ENCODE measurements at regions not wholly inside any gene's neighbourhood (a gene's known extent, or its start where the extent isn't known, plus 50 kb on each side); places are given as distances from the start of the nearest gene placed in this dataset.
"Not testable (repeated sequence)": the region's sequence is repeated elsewhere in the genome, so short reads cannot be mapped to it uniquely, and the experiment has no call there.

GRCh38 chr6:140540743-140541142 lies 1166.3 kb upstream of the CITED2 start:
- H3K9me3 Mint-ChIP-seq, result no peaks in the 10 kb centered on the region

GRCh38 chr6:140538926-140539325 lies 1164.5 kb upstream of the CITED2 start:
- no peaks in the 10 kb centered on the region for H3K4me1 Mint-ChIP-seq
- DNase-seq (ENCODE audit: low spot score in 2 of 2), result no peak
- no peak overlapping the region for H3K27ac Mint-ChIP-seq
- no peaks in the 10 kb centered on the region for H3K9me3 Mint-ChIP-seq
- H3K4me3 Mint-ChIP-seq, result no peak overlapping the region
- H3K36me3 Mint-ChIP-seq, result no peaks in the 10 kb centered on the region
- ATAC-seq, result no peak

More at GRCh38 chr6:140540743-140541142, 1166.3 kb upstream of the CITED2 start:
- Mint-ChIP-seq H3K4me3 (no peak overlapping the region), H3K27ac (no peak overlapping the region), H3K36me3 (no peaks in the 10 kb centered on the region), H3K4me1 (no peaks in the 10 kb centered on the region)
- no peak for DNase-seq (ENCODE audit: low spot score in 2 of 2)
- ATAC-seq, result no peak

GRCh38 chr6:140537834-140538705 lies 1163.6 kb upstream of the CITED2 start:
- H3K9me3 Mint-ChIP-seq, result no peaks in the 10 kb centered on the region
- ATAC-seq (no peak), DNase-seq (ENCODE audit: low spot score in 2 of 2) (no peak)
- no peak overlapping the region for H3K27ac Mint-ChIP-seq
- H3K36me3 Mint-ChIP-seq, result no peaks in the 10 kb centered on the region
- H3K4me3 Mint-ChIP-seq, result no peak overlapping the region
- no peaks in the 10 kb centered on the region for H3K4me1 Mint-ChIP-seq

GRCh38 chr6:140537211-140537610 lies 1162.8 kb upstream of the CITED2 start:
- H3K4me3 Mint-ChIP-seq, result no peak overlapping the region
- peaks cover 3% of the 10 kb centered on the region for H3K9me3 Mint-ChIP-seq
- no peak overlapping the region for H3K27ac Mint-ChIP-seq
- DNase-seq (ENCODE audit: low spot score in 2 of 2), result no peak
- H3K4me1 Mint-ChIP-seq, result no peaks in the 10 kb centered on the region
- ATAC-seq, result no peak
- H3K36me3 Mint-ChIP-seq, result no peaks in the 10 kb centered on the region

GRCh38 chr6:140535511-140535910 lies 1161.1 kb upstream of the CITED2 start:
- Mint-ChIP-seq H3K27ac (no peak overlapping the region), H3K36me3 (no peaks in the 10 kb centered on the region)
- ATAC-seq, result no peak

GRCh38 chr6:140533526-140533925 lies 1159.1 kb upstream of the CITED2 start:
- Mint-ChIP-seq H3K9me3 (peaks cover 3% of the 10 kb centered on the region), H3K4me3 (no peak overlapping the region), H3K27ac (no peak overlapping the region), H3K4me1 (no peaks in the 10 kb centered on the region), H3K36me3 (no peaks in the 10 kb centered on the region)
- ATAC-seq (no peak), DNase-seq (ENCODE audit: low spot score in 2 of 2) (no peak)

More at GRCh38 chr6:140535511-140535910, 1161.1 kb upstream of the CITED2 start:
- no peaks in the 10 kb centered on the region for H3K4me1 Mint-ChIP-seq
- no peak overlapping the region for H3K4me3 Mint-ChIP-seq
- DNase-seq (ENCODE audit: low spot score in 2 of 2), result no peak
- H3K9me3 Mint-ChIP-seq, result peaks cover 3% of the 10 kb centered on the region

- no peak for ATAC-seq
- Mint-ChIP-seq H3K4me1 (no peaks in the 10 kb centered on the region), H3K36me3 (no peaks in the 10 kb centered on the region), H3K4me3 (no peak overlapping the region), H3K27ac (no peak overlapping the region), H3K9me3 (no peaks in the 10 kb centered on the region)
- DNase-seq (ENCODE audit: low spot score in 2 of 2), result no peak
These were observed 1130.3 kb upstream of the CITED2 start for GRCh38 chr6:140504776-140505175.

- Mint-ChIP-seq H3K36me3 (no peaks in the 10 kb centered on the region), H3K4me1 (no peaks in the 10 kb centered on the region), H3K9me3 (no peaks in the 10 kb centered on the region), H3K4me3 (no peak overlapping the region), H3K27ac (no peak overlapping the region)
- DNase-seq (ENCODE audit: low spot score in 2 of 2), result no peak
- ATAC-seq, result no peak
These were observed 1126.4 kb upstream of the CITED2 start for GRCh38 chr6:140500849-140501248.

- no peak overlapping the region for H3K4me3 Mint-ChIP-seq
- no peak overlapping the region for H3K27ac Mint-ChIP-seq
- H3K4me1 Mint-ChIP-seq, result no peaks in the 10 kb centered on the region
- ATAC-seq (no peak), DNase-seq (ENCODE audit: low spot score in 2 of 2) (no peak)
- H3K9me3 Mint-ChIP-seq, result no peaks in the 10 kb centered on the region
- no peaks in the 10 kb centered on the region for H3K36me3 Mint-ChIP-seq
These were observed 1125.2 kb upstream of the CITED2 start for GRCh38 chr6:140499607-140500006.

- Mint-ChIP-seq H3K4me1 (no peaks in the 10 kb centered on the region), H3K36me3 (no peaks in the 10 kb centered on the region), H3K27ac (no peak overlapping the region), H3K4me3 (no peak overlapping the region), H3K9me3 (no peaks in the 10 kb centered on the region)
- ATAC-seq (no peak), DNase-seq (ENCODE audit: low spot score in 2 of 2) (no peak)
These were observed 1120.1 kb upstream of the CITED2 start for GRCh38 chr6:140494321-140495108.

- H3K4me1 Mint-ChIP-seq; H3K36me3 Mint-ChIP-seq; ATAC-seq; H3K27ac Mint-ChIP-seq; H3K4me3 Mint-ChIP-seq; H3K9me3 Mint-ChIP-seq; DNase-seq (ENCODE audit: low spot score in 2 of 2): not testable (repeated sequence)
These were observed 1119.0 kb upstream of the CITED2 start for GRCh38 chr6:140493470-140493869.

- Mint-ChIP-seq H3K27ac (no peak overlapping the region), H3K4me1 (no peaks in the 10 kb centered on the region), H3K9me3 (no peaks in the 10 kb centered on the region), H3K36me3 (no peaks in the 10 kb centered on the region), H3K4me3 (no peak overlapping the region)
- no peak for ATAC-seq
- DNase-seq (ENCODE audit: low spot score in 2 of 2), result no peak
These were observed 1115.6 kb upstream of the CITED2 start for GRCh38 chr6:140490081-140490480.

GRCh38 chr6:140487586-140487985 lies 1113.1 kb upstream of the CITED2 start:
- ATAC-seq, result no peak

GRCh38 chr6:140486450-140487361 lies 1112.3 kb upstream of the CITED2 start:
- Mint-ChIP-seq H3K4me3 (no peak overlapping the region), H3K4me1 (no peaks in the 10 kb centered on the region)
- ATAC-seq, result no peak

More at GRCh38 chr6:140487586-140487985, 1113.1 kb upstream of the CITED2 start:
- no peaks in the 10 kb centered on the region for H3K36me3 Mint-ChIP-seq
- H3K4me3 Mint-ChIP-seq, result no peak overlapping the region
- no peak for DNase-seq (ENCODE audit: low spot score in 2 of 2)
- no peak overlapping the region for H3K27ac Mint-ChIP-seq
- no peaks in the 10 kb centered on the region for H3K4me1 Mint-ChIP-seq
- no peaks in the 10 kb centered on the region for H3K9me3 Mint-ChIP-seq

More at GRCh38 chr6:140486450-140487361, 1112.3 kb upstream of the CITED2 start:
- Mint-ChIP-seq H3K36me3 (no peaks in the 10 kb centered on the region), H3K27ac (no peak overlapping the region), H3K9me3 (no peaks in the 10 kb centered on the region)
- no peak for DNase-seq (ENCODE audit: low spot score in 2 of 2)
